AG04449 (cell line): ENCODE measurements at regions not wholly inside any gene's neighbourhood (a gene's known extent, or its start where the extent isn't known, plus 50 kb on each side); places are given as distances from the start of the nearest gene placed in this dataset.

Experiments used
- CTCF ChIA-PET: fragments of 350-600 bp; formaldehyde crosslinking; extraction: SDS; loops from one replicate; lab custom pipeline; 2021; ENCODE audit warnings: antibody characterized with exemption; lab: Yijun Ruan, JAX
- POLR2A ChIA-PET: fragments of 400-600, 350-600 bp; formaldehyde crosslinking; extraction: SDS; loops from one replicate; lab custom pipeline; 2020; ENCODE audit warnings: antibody characterized with exemption, inconsistent platforms; lab: Yijun Ruan, JAX
- DNase-seq: peaks from one replicate; pipeline ENCODE4 v3.0.0-alpha.2; 2010; ENCODE audit warnings: low read depth, low spot score
- H3K4me3 ChIP-seq: 2 replicates; pipeline ENCODE4 v1.5.1; 2011; ENCODE audit warnings: low read depth, mild to moderate bottlenecking, control low read depth, low read length
- CTCF ChIP-seq: IDR thresholded peaks from one replicate; pipeline ENCODE4 v1.5.1; 2011; ENCODE audit warnings: mild to moderate bottlenecking, moderate library complexity, low read length, control low read depth, inconsistent platforms; ENCODE audit not compliant: insufficient read depth; ENCODE audit errors: missing control alignments

GRCh38 chr18:41457765-41458326 is 497.2 kb upstream of the PIK3C3 start:
- TF ChIP-seq CTCF = no peak
- ChIA-PET POLR2A (no interaction called here), CTCF (no interaction called here)
- H3K4me3 ChIP-seq = no peak overlapping the region
- no peak for DNase-seq

GRCh38 chr18:41456831-41457230 is 498.2 kb upstream of the PIK3C3 start:
- H3K4me3 ChIP-seq = no peak overlapping the region
- POLR2A ChIA-PET = no interaction called here
- no peak for TF ChIP-seq CTCF
- DNase-seq = no peak
- CTCF ChIA-PET = no interaction called here

GRCh38 chr18:41449612-41450011 is 505.4 kb upstream of the PIK3C3 start:
- no peak for DNase-seq
- POLR2A ChIA-PET = no interaction called here
- H3K4me3 ChIP-seq = no peak overlapping the region
- CTCF ChIA-PET = no interaction called here
- TF ChIP-seq CTCF = no peak

GRCh38 chr18:41444943-41445342 is 510.1 kb upstream of the PIK3C3 start:
- ChIA-PET POLR2A (no interaction called here), CTCF (no interaction called here)
- no peak for TF ChIP-seq CTCF
- no peak for DNase-seq
- H3K4me3 ChIP-seq = no peak overlapping the region

GRCh38 chr18:41436772-41437171 is 518.3 kb upstream of the PIK3C3 start:
- H3K4me3 ChIP-seq = no peak overlapping the region
- no peak for DNase-seq
- no peak for TF ChIP-seq CTCF
- CTCF ChIA-PET = no interaction called here
- POLR2A ChIA-PET = no interaction called here

- TF ChIP-seq CTCF = no peak
- DNase-seq = no peak
- ChIA-PET POLR2A (no interaction called here), CTCF (no interaction called here)
- no peak overlapping the region for H3K4me3 ChIP-seq
These were observed 536.4 kb upstream of the PIK3C3 start for GRCh38 chr18:41418598-41418997.
